ENCODE measurements at regions not wholly inside any gene's neighbourhood (a gene's known extent, or its start where the extent isn't known, plus 50 kb on each side); places are given as distances from the start of the nearest gene placed in this dataset.
A peak's percentile ranks its signal among the peaks of the same experiment; 100 is the strongest.

- no peak overlapping the region for H3K4me2 ChIP-seq
- no peaks in the 10 kb centered on the region for H3K9me2 ChIP-seq
- TF ChIP-seq TCF12 (IDR thresholded peaks at IDR 0.05) = no peak
- no peak for TF ChIP-seq CTCF (IDR thresholded peaks at IDR 0.05)
- no peak for TF ChIP-seq FOXM1 (IDR thresholded peaks at IDR 0.05; ENCODE audit: low read depth)
- TF ChIP-seq ELF1 (IDR thresholded peaks at IDR 0.05) = no peak
- no peak overlapping the region for H3K4me3 ChIP-seq (ENCODE audit: low read depth in 2 of 2, low read length in 1 of 2)
- H3F3A ChIP-seq (replicated peaks; ENCODE audit: insufficient read depth) = no peaks in the 10 kb centered on the region
- no peak for DNase-seq
- H4K20me1 ChIP-seq (ENCODE audit: insufficient read depth) = no peaks in the 10 kb centered on the region
- H3K36me3 ChIP-seq (replicated peaks in 1 of 2; ENCODE audit: control insufficient read depth in 1 of 2, insufficient read depth in 2 of 2, low read length in 1 of 2) = no peaks in the 10 kb centered on the region
- H3K4me1 ChIP-seq (ENCODE audit: control insufficient read depth in 1 of 2, insufficient read depth in 2 of 2, low read depth in 1 of 2, low read length in 1 of 2) = 0 out of 4 replicates have a peak, but pooled peaks cover 0 to 6% of the 10 kb centered on the region in 2 experiments
- no peaks in the 10 kb centered on the region for H3K9me3 ChIP-seq
- H3K27ac ChIP-seq (ENCODE audit: low read depth in 2 of 2, low read length in 1 of 2) = no peak overlapping the region
- ChIA-PET POLR2A (no interaction called here), CTCF (no interaction called here)
- H3K27me3 ChIP-seq (ENCODE audit: insufficient read depth) = no peaks in the 10 kb centered on the region
- no peak overlapping the region for H2AFZ ChIP-seq (ENCODE audit: low read depth)
- H3K79me2 ChIP-seq (ENCODE audit: insufficient read depth) = no peaks in the 10 kb centered on the region
- 15% methylated on average over 4 of the region's 4 CpGs for WGBS (ENCODE audit: low lambda C conversion rate)
- H3K9ac ChIP-seq = no peak overlapping the region
Observed at GRCh38 chr20:4411744-4412143, 162.7 kb upstream of the ADRA1D start.

- Histone ChIP-seq H3K27ac (ENCODE audit: low read depth in 2 of 2, low read length in 1 of 2) (peak overlapping the region in 1 of 2 experiments; percentile 35; a peak in 1 of 4 replicates), H3K79me2 (ENCODE audit: insufficient read depth) (no peaks in the 10 kb centered on the region), H2AFZ (ENCODE audit: low read depth) (peak overlapping the region; percentile 35; the same call in 1 of the 2 replicates), H3K4me1 (ENCODE audit: control insufficient read depth in 1 of 2, insufficient read depth in 2 of 2, low read depth in 1 of 2, low read length in 1 of 2) (peaks cover 0 to 21% of the 10 kb centered on the region in 2 experiments; a peak in 1 of 4 replicates), H3K36me3 (replicated peaks in 1 of 2; ENCODE audit: control insufficient read depth in 1 of 2, insufficient read depth in 2 of 2, low read length in 1 of 2) (no peaks in the 10 kb centered on the region), H3K27me3 (ENCODE audit: insufficient read depth) (no peaks in the 10 kb centered on the region), H3K4me2 (peak overlapping the region; percentile 26; the same call in 1 of the 2 replicates), H4K20me1 (ENCODE audit: insufficient read depth) (no peaks in the 10 kb centered on the region), H3K9ac (no peak overlapping the region), H3K9me2 (no peaks in the 10 kb centered on the region), H3K4me3 (ENCODE audit: low read depth in 2 of 2, low read length in 1 of 2) (no peak overlapping the region), H3K9me3 (no peaks in the 10 kb centered on the region), H3F3A (replicated peaks; ENCODE audit: insufficient read depth) (peaks cover 4% of the 10 kb centered on the region)
- CTCF ChIA-PET = no interaction called here
- no peak for TF ChIP-seq TAF1 (IDR thresholded peaks at IDR 0.05; ENCODE audit: borderline replicate concordance, low read depth, low read length)
- TF ChIP-seq FOSL2 (IDR thresholded peaks at IDR 0.05; ENCODE audit: borderline replicate concordance, low read depth) = peak; percentile 28; the same call in 1 of the 2 replicates
- WGBS (ENCODE audit: low lambda C conversion rate) = 10% methylated on average over 4 of the region's 4 CpGs
- POLR2A ChIA-PET = no interaction called here
- DNase-seq = no peak
Observed at GRCh38 chr20:4406627-4407026, 157.5 kb upstream of the ADRA1D start.

- H3K9me3 ChIP-seq = 0 out of 2 replicates have a peak, but pooled peaks cover 8% of the 10 kb centered on the region
- no peaks in the 10 kb centered on the region for H3K9me2 ChIP-seq
- no peak for DNase-seq
- H4K20me1 ChIP-seq (ENCODE audit: insufficient read depth) = no peaks in the 10 kb centered on the region
- peak overlapping the region; percentile 45; the same call in 1 of the 2 replicates for H2AFZ ChIP-seq (ENCODE audit: low read depth)
- POLR2A ChIA-PET = no interaction called here
- peak overlapping the region in 1 of 2 experiments; percentile 48; a peak in 2 of 4 replicates for H3K27ac ChIP-seq (ENCODE audit: low read depth in 2 of 2, low read length in 1 of 2)
- H3K36me3 ChIP-seq (replicated peaks in 1 of 2; ENCODE audit: control insufficient read depth in 1 of 2, insufficient read depth in 2 of 2, low read length in 1 of 2) = no peaks in the 10 kb centered on the region
- no peak overlapping the region for H3K4me3 ChIP-seq (ENCODE audit: low read depth in 2 of 2, low read length in 1 of 2)
- TF ChIP-seq MXI1 (IDR thresholded peaks at IDR 0.05; ENCODE audit: low read depth, low read length) = no peak
- no peak for TF ChIP-seq TCF12 (IDR thresholded peaks at IDR 0.05)
- no peak for TF ChIP-seq POLR2AphosphoS5 (IDR thresholded peaks at IDR 0.05; ENCODE audit: low read depth, low read length)
- TF ChIP-seq TAF1 (IDR thresholded peaks at IDR 0.05; ENCODE audit: borderline replicate concordance, low read depth, low read length) = no peak
- no peak for TF ChIP-seq YY1 (IDR thresholded peaks at IDR 0.05; ENCODE audit: low read depth)
- TF ChIP-seq EZH2phosphoT487 (IDR thresholded peaks at IDR 0.05; ENCODE audit: borderline replicate concordance, low read depth) = no peak
- no peak for TF ChIP-seq NFIC (IDR thresholded peaks at IDR 0.05; ENCODE audit: borderline replicate concordance)
- H3K4me2 ChIP-seq = peak overlapping the region; percentile 38
- WGBS (ENCODE audit: low lambda C conversion rate) = 12% methylated on average over 3 of the region's 3 CpGs
- peaks cover 10% of the 10 kb centered on the region for H3F3A ChIP-seq (replicated peaks; ENCODE audit: insufficient read depth)
- H3K4me1 ChIP-seq (ENCODE audit: control insufficient read depth in 1 of 2, insufficient read depth in 2 of 2, low read depth in 1 of 2, low read length in 1 of 2) = peaks cover 0 to 24% of the 10 kb centered on the region in 2 experiments; a peak in 1 of 4 replicates
- H3K9ac ChIP-seq = no peak overlapping the region
- no peaks in the 10 kb centered on the region for H3K79me2 ChIP-seq (ENCODE audit: insufficient read depth)
- H3K27me3 ChIP-seq (ENCODE audit: insufficient read depth) = no peaks in the 10 kb centered on the region
- CTCF ChIA-PET = no interaction called here
Observed at GRCh38 chr20:4401601-4402000, 152.5 kb upstream of the ADRA1D start.

Measured in SK-N-SH (cell line).